Adrenal gland (tissue), 5 donors: ENCODE measurements at regions not wholly inside any gene's neighbourhood (a gene's known extent, or its start where the extent isn't known, plus 50 kb on each side); places are given as distances from the start of the nearest gene placed in this dataset.

ENCODE experiments used
- CTCF ChIP-seq, 6 experiments: fragments of 450-650 bp in 4 of 6; fragments of 200-600 bp in 2 of 6; sonication (generic) in 1 of 6; IDR thresholded peaks; 1 replicate in 5 of 6; 2 replicates in 1 of 6; pipeline versions ENCODE4 v1.5.1 to v1.8.0; 2016 to 2021; ENCODE audit warnings: antibody characterized with exemption in 6 of 6, mild to moderate bottlenecking in 2 of 6, moderate library complexity in 1 of 6
- POLR2A ChIP-seq, 2 donors: fragments of 450-650 bp; IDR thresholded peaks; one replicate each; pipeline ENCODE4 v1.6.1; 2017; ENCODE audit warnings: antibody characterized with exemption in 2 of 2, mild to moderate bottlenecking in 2 of 2, moderate library complexity in 1 of 2
- donor health status: DM: no; HTN: no; CAD: no.

GRCh38 chr10:130739757-130740145 lies 571.8 kb downstream of the TCERG1L start:
- TF ChIP-seq POLR2A (IDR thresholded peaks at IDR 0.05) (no peak), CTCF (IDR thresholded peaks at IDR 0.05) (no peak)
